NT2/D1 (cell line): ENCODE measurements at regions not wholly inside any gene's neighbourhood (a gene's known extent, or its start where the extent isn't known, plus 50 kb on each side); places are given as distances from the start of the nearest gene placed in this dataset.

ENCODE experiments used
- YY1 ChIP-seq: IDR thresholded peaks from 2 replicates; pipeline ENCODE4 v1.6.1; 2011; ENCODE audit not compliant: insufficient read length, insufficient read depth
- ZNF274 ChIP-seq: IDR thresholded peaks from 2 replicates; pipeline ENCODE4 v1.6.1; 2011; ENCODE audit warnings: mild to moderate bottlenecking, low read depth, low read length

DNA sequence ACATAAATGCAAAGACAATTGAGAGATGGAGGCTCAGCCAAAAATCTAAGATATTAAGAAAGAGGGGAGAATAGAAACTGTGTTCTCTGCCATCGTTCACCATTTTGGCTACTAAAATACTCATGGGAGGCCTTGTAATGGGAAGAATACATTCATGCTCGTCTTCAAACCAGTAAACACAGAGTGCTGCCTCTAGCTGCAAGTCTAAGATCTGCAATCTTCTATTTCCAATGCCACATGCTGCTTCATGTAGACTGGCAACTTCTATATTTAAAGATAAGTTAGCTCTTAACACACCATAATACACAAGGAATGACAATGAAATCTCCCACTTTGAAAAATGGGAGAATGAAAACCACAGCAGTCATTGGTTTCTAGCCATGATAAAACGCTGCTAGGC, 387.3 kb downstream of the HS3ST3B1 start:
- TF ChIP-seq YY1: no peak
- TF ChIP-seq ZNF274: no peak
